Epithelial cell of esophagus (primary cell): ENCODE measurements at regions not wholly inside any gene's neighbourhood (a gene's known extent, or its start where the extent isn't known, plus 50 kb on each side); places are given as distances from the start of the nearest gene placed in this dataset.

Experiments used
- DNase-seq: peaks from one replicate; pipeline ENCODE4 v3.0.0; 2010; ENCODE audit warnings: low read depth
- H3K4me3 ChIP-seq: 2 replicates; pipeline ENCODE4 v1.5.1; 2011; ENCODE audit warnings: mild to moderate bottlenecking, low read length, control low read depth
- TF ChIP-seq, protein P1 (sequence below): IDR thresholded peaks from 2 replicates; pipeline ENCODE4 v1.5.1; 2011; ENCODE audit warnings: low read depth, mild to moderate bottlenecking, low read length, control low read depth, inconsistent platforms; ENCODE audit not compliant: insufficient read depth; ENCODE audit errors: missing control alignments

GRCh38 chr4:136337216-136337615, 1195.1 kb downstream of the PCDH18 start:
- TF ChIP-seq, protein P1, sequence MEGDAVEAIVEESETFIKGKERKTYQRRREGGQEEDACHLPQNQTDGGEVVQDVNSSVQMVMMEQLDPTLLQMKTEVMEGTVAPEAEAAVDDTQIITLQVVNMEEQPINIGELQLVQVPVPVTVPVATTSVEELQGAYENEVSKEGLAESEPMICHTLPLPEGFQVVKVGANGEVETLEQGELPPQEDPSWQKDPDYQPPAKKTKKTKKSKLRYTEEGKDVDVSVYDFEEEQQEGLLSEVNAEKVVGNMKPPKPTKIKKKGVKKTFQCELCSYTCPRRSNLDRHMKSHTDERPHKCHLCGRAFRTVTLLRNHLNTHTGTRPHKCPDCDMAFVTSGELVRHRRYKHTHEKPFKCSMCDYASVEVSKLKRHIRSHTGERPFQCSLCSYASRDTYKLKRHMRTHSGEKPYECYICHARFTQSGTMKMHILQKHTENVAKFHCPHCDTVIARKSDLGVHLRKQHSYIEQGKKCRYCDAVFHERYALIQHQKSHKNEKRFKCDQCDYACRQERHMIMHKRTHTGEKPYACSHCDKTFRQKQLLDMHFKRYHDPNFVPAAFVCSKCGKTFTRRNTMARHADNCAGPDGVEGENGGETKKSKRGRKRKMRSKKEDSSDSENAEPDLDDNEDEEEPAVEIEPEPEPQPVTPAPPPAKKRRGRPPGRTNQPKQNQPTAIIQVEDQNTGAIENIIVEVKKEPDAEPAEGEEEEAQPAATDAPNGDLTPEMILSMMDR, result no peak
- H3K4me3 ChIP-seq, result no peak overlapping the region
- DNase-seq, result no peak

DNA sequence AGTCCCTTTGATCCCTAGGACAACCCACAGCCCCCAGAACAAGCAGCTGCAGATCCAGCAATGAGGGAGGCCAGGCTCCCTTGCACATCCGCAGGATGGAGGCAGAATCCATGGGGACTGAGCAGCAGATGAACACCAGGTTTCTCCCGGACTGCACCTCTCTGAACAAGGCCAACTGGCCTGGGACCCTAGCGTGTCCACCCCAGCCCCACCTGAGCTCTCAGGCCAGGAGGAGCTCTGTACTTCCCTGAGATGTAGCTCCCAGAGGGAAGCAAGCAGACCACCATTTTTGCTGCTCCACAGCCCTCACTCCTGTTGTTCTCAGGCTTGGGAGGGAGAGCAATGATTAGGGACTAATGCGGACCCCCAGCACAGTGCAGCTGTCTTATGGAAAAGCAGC, 1195.8 kb downstream of the PCDH18 start:
- TF ChIP-seq, protein P1, result no peak
- H3K4me3 ChIP-seq, result no peak overlapping the region
- no peak for DNase-seq

DNA sequence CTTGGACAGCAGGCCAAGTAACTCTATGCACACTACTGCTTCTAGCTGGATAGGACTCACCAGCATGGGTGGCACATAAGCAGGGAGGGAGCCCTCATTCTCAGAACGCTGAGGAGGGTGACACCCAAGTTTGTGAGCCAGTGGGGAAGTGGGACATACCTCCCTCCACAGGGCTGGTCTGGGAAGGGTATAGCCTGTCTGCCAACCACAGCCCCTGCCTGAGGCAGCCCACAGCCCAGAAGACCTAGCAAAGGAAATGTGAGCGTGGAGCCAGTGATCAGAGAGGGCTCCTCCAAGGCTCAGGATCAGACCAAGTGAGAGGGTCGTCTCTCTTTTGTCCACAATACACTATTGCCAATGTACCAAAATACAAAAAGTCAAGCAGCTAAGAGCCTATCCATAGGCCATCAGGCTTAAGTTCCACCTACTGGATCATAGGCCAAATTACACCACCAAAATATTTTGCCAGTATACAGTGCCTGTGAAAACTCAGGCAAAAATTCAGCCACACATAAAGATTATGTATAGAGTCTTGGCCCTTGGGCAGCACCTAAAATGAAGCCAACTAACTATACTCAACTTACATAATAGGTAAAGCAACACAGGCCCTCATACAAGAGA, 1203.1 kb downstream of the PCDH18 start:
- peak; percentile 16 for DNase-seq
- no peak overlapping the region for H3K4me3 ChIP-seq
- TF ChIP-seq, protein P1, result peak; percentile 54

DNA sequence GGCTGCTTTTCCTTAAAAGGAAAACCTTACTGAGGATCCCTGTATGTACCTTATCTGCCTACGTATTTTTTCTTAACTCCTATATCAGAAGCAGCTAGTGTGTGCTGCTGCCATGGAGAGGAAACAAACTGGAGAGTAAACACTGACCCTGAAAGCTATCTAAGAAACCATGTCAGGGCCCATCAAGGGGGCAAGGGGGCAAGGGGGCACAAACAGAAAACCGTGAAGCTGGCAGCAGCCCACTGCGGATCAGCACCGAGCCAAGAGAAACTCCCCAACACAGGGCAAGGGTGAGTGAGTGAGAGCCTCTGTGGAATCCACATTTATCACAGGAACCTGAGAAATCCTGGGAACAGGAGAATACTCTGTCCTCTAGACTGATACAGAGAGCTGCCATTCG, 1204.2 kb downstream of the PCDH18 start:
- TF ChIP-seq, protein P1, result no peak
- no peak overlapping the region for H3K4me3 ChIP-seq
- DNase-seq, result no peak

- DNase-seq, result no peak
- no peak overlapping the region for H3K4me3 ChIP-seq
- TF ChIP-seq, protein P1, result no peak
These were observed 1211.9 kb downstream of the PCDH18 start for GRCh38 chr4:136320465-136320813.

- peak; percentile 96 for DNase-seq
- TF ChIP-seq, protein P1, result no peak
- no peak overlapping the region for H3K4me3 ChIP-seq
These were observed 1212.4 kb downstream of the PCDH18 start for GRCh38 chr4:136319789-136320464.

DNA sequence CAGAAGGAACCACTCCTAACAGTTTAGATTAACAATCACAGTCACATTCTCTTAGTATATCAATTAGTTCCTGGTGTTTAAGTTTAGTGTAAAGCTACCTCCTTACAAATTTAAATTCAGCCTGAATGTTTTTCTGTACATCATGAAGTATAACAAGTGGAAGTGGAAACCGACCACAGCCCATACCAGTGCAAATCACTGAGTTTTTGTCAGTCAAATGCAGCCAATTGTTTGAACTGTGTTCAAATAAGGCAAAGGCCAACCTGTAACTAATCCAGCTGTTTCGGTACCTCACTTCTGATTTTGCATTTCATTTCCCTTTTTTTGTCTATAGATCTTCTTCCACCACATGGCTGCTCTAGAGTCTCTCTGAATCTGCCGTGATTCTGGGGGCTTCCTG, 1215.3 kb downstream of the PCDH18 start:
- TF ChIP-seq, protein P1, result no peak
- no peak for DNase-seq
- no peak overlapping the region for H3K4me3 ChIP-seq
